ENCODE measurements at regions not wholly inside any gene's neighbourhood (a gene's known extent, or its start where the extent isn't known, plus 50 kb on each side); places are given as distances from the start of the nearest gene placed in this dataset.

DNA sequence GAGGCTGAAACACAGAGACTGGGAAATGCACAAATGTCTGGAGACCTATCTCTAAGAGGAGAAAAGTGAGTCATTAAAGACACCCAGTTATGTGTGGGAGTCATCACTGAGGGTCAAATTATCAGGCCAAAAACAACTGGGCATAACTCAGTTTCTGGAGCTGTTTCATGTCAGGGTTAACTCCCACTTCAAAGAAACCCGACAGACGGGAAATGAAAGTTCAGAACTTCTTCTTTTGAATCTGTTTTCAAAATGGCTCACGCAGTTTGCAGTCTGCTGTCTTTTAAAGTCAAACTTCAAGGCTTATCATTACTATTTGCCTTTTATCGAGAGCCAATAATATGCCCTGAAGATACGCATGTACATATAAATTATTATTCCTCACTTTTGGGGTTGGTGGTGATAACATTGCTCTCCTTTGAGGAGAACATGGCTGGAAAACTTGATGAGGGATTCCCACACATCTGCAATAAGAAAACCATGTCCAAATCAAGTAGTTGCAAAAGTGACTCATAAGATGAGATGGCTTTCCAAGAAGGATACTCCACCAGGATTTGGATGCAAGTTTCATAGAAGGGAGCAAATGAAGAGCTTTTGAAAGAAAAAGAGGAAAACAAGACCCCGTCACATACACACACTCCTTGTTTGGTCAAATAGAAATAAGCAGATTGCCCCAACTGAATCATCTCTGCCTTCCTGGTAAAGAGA, 341.4 kb downstream of the ADAMTS20 start:
- H3K4me3 ChIP-seq (ENCODE audit: severe bottlenecking): no peak overlapping the region
- no peaks in the 10 kb centered on the region for H3K4me1 ChIP-seq (ENCODE audit: insufficient read depth, poor library complexity, severe bottlenecking)
- TF ChIP-seq, protein P1, sequence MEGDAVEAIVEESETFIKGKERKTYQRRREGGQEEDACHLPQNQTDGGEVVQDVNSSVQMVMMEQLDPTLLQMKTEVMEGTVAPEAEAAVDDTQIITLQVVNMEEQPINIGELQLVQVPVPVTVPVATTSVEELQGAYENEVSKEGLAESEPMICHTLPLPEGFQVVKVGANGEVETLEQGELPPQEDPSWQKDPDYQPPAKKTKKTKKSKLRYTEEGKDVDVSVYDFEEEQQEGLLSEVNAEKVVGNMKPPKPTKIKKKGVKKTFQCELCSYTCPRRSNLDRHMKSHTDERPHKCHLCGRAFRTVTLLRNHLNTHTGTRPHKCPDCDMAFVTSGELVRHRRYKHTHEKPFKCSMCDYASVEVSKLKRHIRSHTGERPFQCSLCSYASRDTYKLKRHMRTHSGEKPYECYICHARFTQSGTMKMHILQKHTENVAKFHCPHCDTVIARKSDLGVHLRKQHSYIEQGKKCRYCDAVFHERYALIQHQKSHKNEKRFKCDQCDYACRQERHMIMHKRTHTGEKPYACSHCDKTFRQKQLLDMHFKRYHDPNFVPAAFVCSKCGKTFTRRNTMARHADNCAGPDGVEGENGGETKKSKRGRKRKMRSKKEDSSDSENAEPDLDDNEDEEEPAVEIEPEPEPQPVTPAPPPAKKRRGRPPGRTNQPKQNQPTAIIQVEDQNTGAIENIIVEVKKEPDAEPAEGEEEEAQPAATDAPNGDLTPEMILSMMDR (IDR thresholded peaks at IDR 0.05; ENCODE audit: poor library complexity, severe bottlenecking): no peak
- H3K27me3 ChIP-seq (ENCODE audit: insufficient read depth, poor library complexity, severe bottlenecking): no peaks in the 10 kb centered on the region
- DNase-seq (ENCODE audit: low spot score) (no peak), ATAC-seq (ENCODE audit: low read depth) (no peak)
- no peaks in the 10 kb centered on the region for H3K36me3 ChIP-seq (ENCODE audit: low read depth)
- no peak overlapping the region for H3K27ac ChIP-seq (ENCODE audit: poor library complexity, severe bottlenecking)
- no peaks in the 10 kb centered on the region for H3K9me3 ChIP-seq (ENCODE audit: severe bottlenecking)

DNA sequence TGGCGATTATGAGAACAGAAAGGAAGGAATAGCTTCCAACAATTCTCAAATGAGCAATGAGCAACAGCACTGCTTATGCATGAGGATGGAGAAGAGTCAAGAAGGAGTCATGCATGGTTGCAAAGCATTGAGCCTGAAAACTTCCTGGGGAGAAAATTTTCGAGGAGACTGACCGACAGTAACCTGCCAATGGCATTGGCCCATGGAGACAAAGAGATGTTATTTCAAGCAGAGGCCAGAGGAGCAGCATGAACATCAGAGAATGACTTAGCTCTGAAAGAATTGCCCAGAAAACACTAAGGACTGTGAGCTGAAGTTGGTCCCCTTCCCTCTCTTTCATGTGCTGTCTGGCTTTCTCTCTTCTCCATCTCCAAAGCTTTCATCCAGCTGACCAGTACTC, 343.4 kb downstream of the ADAMTS20 start:
- ATAC-seq (ENCODE audit: low read depth) (no peak), DNase-seq (ENCODE audit: low spot score) (no peak)

DNA sequence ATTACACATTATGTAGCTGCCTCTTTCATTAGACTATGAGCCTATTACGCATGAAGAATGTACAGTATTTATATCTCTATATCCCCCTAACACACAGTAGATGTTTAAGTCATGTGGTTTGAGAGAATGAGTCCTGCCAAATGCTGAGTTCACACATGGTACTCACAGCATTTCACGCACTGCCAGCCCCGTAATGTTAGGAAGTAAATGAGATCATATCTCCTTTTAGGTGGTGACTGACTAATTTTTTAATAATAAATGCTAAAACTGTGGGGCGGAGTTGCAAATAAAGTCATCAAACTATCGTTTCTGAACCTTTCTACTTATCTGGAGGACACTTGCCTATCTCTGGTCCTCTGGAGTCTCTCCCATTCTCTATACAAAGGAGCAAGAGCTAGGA, 343.8 kb downstream of the ADAMTS20 start:
- no peak overlapping the region for H3K4me3 ChIP-seq (ENCODE audit: severe bottlenecking)
- H3K27me3 ChIP-seq (ENCODE audit: insufficient read depth, poor library complexity, severe bottlenecking): no peaks in the 10 kb centered on the region
- H3K36me3 ChIP-seq (ENCODE audit: low read depth): no peaks in the 10 kb centered on the region
- no peak overlapping the region for H3K27ac ChIP-seq (ENCODE audit: poor library complexity, severe bottlenecking)
- TF ChIP-seq, protein P1 (IDR thresholded peaks at IDR 0.05; ENCODE audit: poor library complexity, severe bottlenecking): no peak
- no peaks in the 10 kb centered on the region for H3K9me3 ChIP-seq (ENCODE audit: severe bottlenecking)
- ATAC-seq (ENCODE audit: low read depth) (no peak), DNase-seq (ENCODE audit: low spot score) (no peak)
- no peaks in the 10 kb centered on the region for H3K4me1 ChIP-seq (ENCODE audit: insufficient read depth, poor library complexity, severe bottlenecking)

More for the DNA sequence above, 343.4 kb downstream of the ADAMTS20 start:
- Histone ChIP-seq H3K36me3 (ENCODE audit: low read depth) (no peaks in the 10 kb centered on the region), H3K27me3 (ENCODE audit: insufficient read depth, poor library complexity, severe bottlenecking) (no peaks in the 10 kb centered on the region), H3K27ac (ENCODE audit: poor library complexity, severe bottlenecking) (no peak overlapping the region), H3K4me1 (ENCODE audit: insufficient read depth, poor library complexity, severe bottlenecking) (no peaks in the 10 kb centered on the region), H3K4me3 (ENCODE audit: severe bottlenecking) (no peak overlapping the region), H3K9me3 (ENCODE audit: severe bottlenecking) (no peaks in the 10 kb centered on the region)
- TF ChIP-seq, protein P1 (IDR thresholded peaks at IDR 0.05; ENCODE audit: poor library complexity, severe bottlenecking): no peak

DNA sequence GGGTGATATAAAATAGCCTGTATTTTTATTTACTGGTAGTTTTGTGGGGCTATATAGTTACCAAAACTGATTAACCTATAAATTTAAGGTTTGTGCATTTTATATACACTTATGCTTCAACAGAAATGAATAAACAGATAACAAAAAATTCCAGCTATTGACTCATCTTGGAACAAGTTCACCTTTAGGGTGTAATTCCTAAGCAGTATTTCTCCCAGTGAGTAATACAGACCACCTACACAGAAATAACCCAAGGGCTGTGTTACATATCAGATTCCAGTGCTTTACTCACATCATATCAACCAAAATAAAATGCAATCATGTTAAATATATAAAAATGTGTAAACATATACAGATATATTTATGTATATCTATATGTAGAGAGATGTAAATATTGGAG, 345.6 kb downstream of the ADAMTS20 start:
- Histone ChIP-seq H3K4me1 (ENCODE audit: insufficient read depth, poor library complexity, severe bottlenecking) (no peaks in the 10 kb centered on the region), H3K4me3 (ENCODE audit: severe bottlenecking) (no peak overlapping the region), H3K9me3 (ENCODE audit: severe bottlenecking) (no peaks in the 10 kb centered on the region), H3K36me3 (ENCODE audit: low read depth) (no peaks in the 10 kb centered on the region), H3K27me3 (ENCODE audit: insufficient read depth, poor library complexity, severe bottlenecking) (no peaks in the 10 kb centered on the region), H3K27ac (ENCODE audit: poor library complexity, severe bottlenecking) (no peak overlapping the region)
- no peak for DNase-seq (ENCODE audit: low spot score)
- TF ChIP-seq, protein P1 (IDR thresholded peaks at IDR 0.05; ENCODE audit: poor library complexity, severe bottlenecking): no peak
- ATAC-seq (ENCODE audit: low read depth): peak; percentile 61; the same call in 2 of the 3 replicates

DNA sequence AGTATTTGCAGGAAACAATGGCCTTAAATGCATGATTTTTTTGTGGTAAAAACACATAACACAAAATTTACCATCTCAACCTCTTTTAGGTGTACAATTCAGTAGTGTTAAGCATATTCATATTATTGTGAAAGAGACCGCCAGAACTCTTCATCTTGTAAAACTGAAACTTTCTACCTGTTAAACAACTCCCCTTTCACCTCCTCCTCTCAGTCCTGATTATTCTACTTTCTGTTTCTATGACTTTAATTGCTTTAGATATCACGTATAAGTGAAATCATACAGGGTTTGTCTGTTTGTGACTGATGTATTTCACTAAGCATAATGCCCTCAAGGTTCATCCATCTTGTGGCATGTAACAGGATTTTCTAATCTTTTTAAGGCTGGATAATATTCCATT, 353.4 kb downstream of the ADAMTS20 start:
- Histone ChIP-seq H3K4me3 (ENCODE audit: severe bottlenecking) (no peak overlapping the region), H3K9me3 (ENCODE audit: severe bottlenecking) (no peaks in the 10 kb centered on the region), H3K4me1 (ENCODE audit: insufficient read depth, poor library complexity, severe bottlenecking) (no peaks in the 10 kb centered on the region), H3K27me3 (ENCODE audit: insufficient read depth, poor library complexity, severe bottlenecking) (no peaks in the 10 kb centered on the region), H3K27ac (ENCODE audit: poor library complexity, severe bottlenecking) (no peak overlapping the region), H3K36me3 (ENCODE audit: low read depth) (no peaks in the 10 kb centered on the region)
- TF ChIP-seq, protein P1 (IDR thresholded peaks at IDR 0.05; ENCODE audit: poor library complexity, severe bottlenecking): no peak
- DNase-seq (ENCODE audit: low spot score) (no peak), ATAC-seq (ENCODE audit: low read depth) (no peak)
